Glutamatergic neuron (in vitro differentiated cells): ENCODE measurements at regions not wholly inside any gene's neighbourhood (a gene's known extent, or its start where the extent isn't known, plus 50 kb on each side); places are given as distances from the start of the nearest gene placed in this dataset.
"Not testable (repeated sequence)": the region's sequence is repeated elsewhere in the genome, so short reads cannot be mapped to it uniquely, and the experiment has no call there.

ENCODE experiments used
- DNase-seq: peaks from one replicate; pipeline ENCODE4 v3.0.0; 2022
- H3K27ac Mint-ChIP-seq: one replicate; pipeline ENCODE4 v1.8.0; 2020; ENCODE audit warnings: mild to moderate bottlenecking, mixed read lengths, inconsistent platforms; ENCODE audit not compliant: unreplicated experiment
- H3K27me3 Mint-ChIP-seq: one replicate; pipeline ENCODE4 v1.8.0; 2020; ENCODE audit warnings: mild to moderate bottlenecking, moderate library complexity, mixed read lengths, inconsistent platforms; ENCODE audit not compliant: unreplicated experiment
- H3K36me3 Mint-ChIP-seq: one replicate; pipeline ENCODE4 v1.8.0; 2020; ENCODE audit warnings: mild to moderate bottlenecking, mixed read lengths, inconsistent platforms; ENCODE audit not compliant: unreplicated experiment
- H3K4me1 Mint-ChIP-seq: one replicate; pipeline ENCODE4 v1.8.0; 2020; ENCODE audit warnings: mild to moderate bottlenecking, low read depth, mixed read lengths, inconsistent platforms; ENCODE audit not compliant: unreplicated experiment
- H3K4me3 Mint-ChIP-seq: one replicate; pipeline ENCODE4 v1.8.0; 2020; ENCODE audit warnings: mild to moderate bottlenecking, mixed read lengths, inconsistent platforms; ENCODE audit not compliant: unreplicated experiment
- H3K9me3 Mint-ChIP-seq: one replicate; pipeline ENCODE4 v1.8.0; 2020; ENCODE audit warnings: mild to moderate bottlenecking, moderate library complexity, mixed read lengths, inconsistent platforms; ENCODE audit not compliant: unreplicated experiment
- CTCF ChIP-seq: fragments of 200-600 bp; sonication (generic); IDR thresholded peaks from one replicate; pipeline ENCODE4 v1.5.0; 2021; ENCODE audit not compliant: partially characterized antibody, unreplicated experiment

DNA sequence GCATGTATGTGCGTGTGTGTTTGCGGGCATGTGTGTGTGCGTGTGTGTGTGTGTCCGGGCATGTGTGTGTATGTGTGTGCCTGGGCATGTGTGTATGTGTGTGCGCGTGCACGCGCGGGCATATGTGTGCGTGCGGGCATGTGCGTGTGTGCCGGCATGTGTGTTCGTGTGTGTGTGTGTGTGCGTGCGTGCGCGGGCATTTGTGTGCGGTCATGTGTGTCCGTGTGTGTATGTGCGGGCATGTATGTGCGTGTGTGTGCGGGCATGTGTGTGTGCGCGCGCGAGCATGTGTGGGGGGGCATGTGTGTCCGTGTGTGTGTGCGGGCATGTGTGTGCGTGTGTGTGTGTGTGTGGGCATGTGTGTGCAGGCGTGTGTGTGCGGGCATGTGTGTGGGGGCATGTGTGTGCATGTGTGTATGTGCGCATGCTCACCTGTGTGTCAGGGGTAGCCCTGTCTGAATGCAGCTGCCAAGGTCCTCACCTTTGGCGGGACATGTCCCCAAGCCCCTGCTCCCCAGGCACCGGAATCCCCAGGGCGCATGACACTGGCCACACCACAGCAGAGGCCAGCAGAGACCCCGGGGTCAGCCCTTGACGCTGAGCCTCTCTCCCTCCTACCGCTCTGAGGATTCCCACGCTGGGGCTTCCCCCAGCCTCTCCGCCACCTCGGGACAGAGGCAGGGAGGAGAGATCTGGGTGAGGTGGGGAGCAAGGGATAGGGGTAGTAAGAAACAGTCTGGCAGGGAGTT lies 109.5 kb upstream of the NCOR2 start:
- H3K36me3 Mint-ChIP-seq, result no peaks in the 10 kb centered on the region
- H3K9me3 Mint-ChIP-seq, result peaks cover 21% of the 10 kb centered on the region
- TF ChIP-seq CTCF, result no peak
- no peak for DNase-seq
- H3K4me1 Mint-ChIP-seq, result peaks cover 42% of the 10 kb centered on the region
- H3K4me3 Mint-ChIP-seq, result peak overlapping the region; percentile 15
- H3K27me3 Mint-ChIP-seq, result peaks cover 26% of the 10 kb centered on the region
- H3K27ac Mint-ChIP-seq, result peak overlapping the region; percentile 70

- Mint-ChIP-seq H3K27me3 (peaks cover 25% of the 10 kb centered on the region), H3K36me3 (no peaks in the 10 kb centered on the region), H3K27ac (peak overlapping the region; percentile 70), H3K4me3 (peak overlapping the region; percentile 15), H3K9me3 (peaks cover 20% of the 10 kb centered on the region), H3K4me1 (peaks cover 34% of the 10 kb centered on the region)
- TF ChIP-seq CTCF, result no peak
- DNase-seq, result peak; percentile 37
Measured at GRCh38 chr12:124675881-124676713, 108.7 kb upstream of the NCOR2 start.

DNA sequence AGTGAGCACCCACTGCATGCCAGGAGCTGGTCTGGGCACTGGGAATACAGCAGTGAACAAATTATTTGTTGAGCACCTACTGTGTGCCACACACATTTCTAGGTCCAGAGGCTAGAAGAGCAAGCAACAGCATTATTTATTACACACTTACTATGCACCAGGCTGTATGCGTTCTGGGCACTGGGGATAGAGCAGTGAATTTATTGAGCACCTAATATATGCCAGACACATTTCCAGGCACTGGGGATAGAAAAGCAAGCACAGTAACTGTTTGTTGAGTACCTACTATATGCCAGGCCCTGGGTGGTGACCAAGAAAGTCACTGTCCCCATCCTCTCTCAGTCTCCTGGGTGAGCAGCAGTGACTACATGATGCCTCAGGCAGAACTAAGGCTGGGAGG lies 107.5 kb upstream of the NCOR2 start:
- no peak for TF ChIP-seq CTCF
- H3K4me1 Mint-ChIP-seq, result peaks cover 33% of the 10 kb centered on the region
- H3K27me3 Mint-ChIP-seq, result peaks cover 25% of the 10 kb centered on the region
- H3K27ac Mint-ChIP-seq, result no peak overlapping the region
- H3K9me3 Mint-ChIP-seq, result peaks cover 19% of the 10 kb centered on the region
- peak overlapping the region; percentile 32 for H3K4me3 Mint-ChIP-seq
- H3K36me3 Mint-ChIP-seq, result peaks cover 5% of the 10 kb centered on the region
- no peak for DNase-seq

- no peak overlapping the region for H3K27ac Mint-ChIP-seq
- DNase-seq, result peak; percentile 83
- TF ChIP-seq CTCF, result no peak
- H3K36me3 Mint-ChIP-seq, result peaks cover 9% of the 10 kb centered on the region
- peaks cover 27% of the 10 kb centered on the region for H3K27me3 Mint-ChIP-seq
- H3K4me3 Mint-ChIP-seq, result peak overlapping the region; percentile 34
- H3K4me1 Mint-ChIP-seq, result peaks cover 34% of the 10 kb centered on the region
- H3K9me3 Mint-ChIP-seq, result peaks cover 19% of the 10 kb centered on the region
Measured at GRCh38 chr12:124673801-124674617, 106.6 kb upstream of the NCOR2 start.

GRCh38 chr12:124669271-124669721 lies 101.9 kb upstream of the NCOR2 start:
- H3K4me1 Mint-ChIP-seq, H3K36me3 Mint-ChIP-seq, DNase-seq: not testable (repeated sequence)
- peak overlapping the region; percentile 62 for H3K27ac Mint-ChIP-seq
- peaks cover 10% of the 10 kb centered on the region for H3K27me3 Mint-ChIP-seq
- H3K4me3 Mint-ChIP-seq, result peak overlapping the region; percentile 14
- H3K9me3 Mint-ChIP-seq, result peaks cover 12% of the 10 kb centered on the region
